Effector memory CD8-positive, alpha-beta T cell (primary cell): ENCODE measurements at regions not wholly inside any gene's neighbourhood (a gene's known extent, or its start where the extent isn't known, plus 50 kb on each side); places are given as distances from the start of the nearest gene placed in this dataset.

Experiments used
- ATAC-seq: fragments of 150-1000 bp; cut with Tn5 transposase; replicated peaks from 2 replicates; pipeline ENCODE4 v1.10.0; 2021; ENCODE audit warnings: mild to moderate bottlenecking, moderate library complexity
- DNase-seq, 3 experiments: peaks; one replicate each; pipeline ENCODE4 v3.0.0; 2021
- H3K27ac Mint-ChIP-seq, 2 donors: one replicate each; pipeline ENCODE4 v1.8.0; 2022; ENCODE audit warnings: mild to moderate bottlenecking in 2 of 2, mixed read lengths in 2 of 2, moderate library complexity in 2 of 2
- H3K27me3 Mint-ChIP-seq, 2 donors: one replicate each; pipeline ENCODE4 v1.8.0; 2022; ENCODE audit warnings: mixed read lengths in 2 of 2
- H3K36me3 Mint-ChIP-seq: one replicate; pipeline ENCODE4 v1.8.0; 2022; ENCODE audit warnings: mild to moderate bottlenecking, moderate library complexity, mixed read lengths; ENCODE audit not compliant: insufficient read depth
- H3K4me1 Mint-ChIP-seq, 2 donors: one replicate each; pipeline ENCODE4 v1.8.0; 2022; ENCODE audit warnings: low read depth in 2 of 2, mixed read lengths in 2 of 2
- H3K4me3 Mint-ChIP-seq, 2 donors: one replicate each; pipeline ENCODE4 v1.8.0; 2022; ENCODE audit warnings: mild to moderate bottlenecking in 2 of 2, mixed read lengths in 2 of 2, moderate library complexity in 2 of 2
- H3K9me3 Mint-ChIP-seq, 2 donors: one replicate each; pipeline ENCODE4 v1.8.0; 2022; ENCODE audit warnings: mixed read lengths in 2 of 2

DNA sequence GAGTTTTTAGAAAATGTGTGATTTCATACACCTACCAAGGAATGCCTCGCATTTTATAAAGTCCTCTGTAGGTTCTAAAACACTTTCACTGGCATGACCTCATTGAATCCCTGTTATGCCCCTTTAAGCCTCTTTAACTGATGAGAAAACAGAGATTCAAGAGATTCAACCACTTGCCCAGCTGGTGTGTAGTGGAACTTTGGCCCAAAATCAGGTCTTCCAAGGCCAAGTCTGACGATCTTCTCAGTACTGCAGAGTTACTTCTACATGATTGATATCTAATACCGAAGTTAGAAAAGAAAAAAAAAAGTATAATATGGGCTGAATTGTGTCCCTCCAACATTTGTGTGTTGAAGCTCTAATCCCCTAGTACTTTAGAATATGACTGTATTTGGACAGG, 202.0 kb downstream of the WDR11 start:
- Mint-ChIP-seq H3K4me1 (no peaks in the 10 kb centered on the region), H3K27ac (no peak overlapping the region), H3K4me3 (no peak overlapping the region), H3K9me3 (peaks cover 4 to 5% of the 10 kb centered on the region in 2 donors), H3K27me3 (peaks cover 0 to 11% of the 10 kb centered on the region in 2 donors), H3K36me3 (no peaks in the 10 kb centered on the region)
- ATAC-seq (no peak), DNase-seq (no peak)

DNA sequence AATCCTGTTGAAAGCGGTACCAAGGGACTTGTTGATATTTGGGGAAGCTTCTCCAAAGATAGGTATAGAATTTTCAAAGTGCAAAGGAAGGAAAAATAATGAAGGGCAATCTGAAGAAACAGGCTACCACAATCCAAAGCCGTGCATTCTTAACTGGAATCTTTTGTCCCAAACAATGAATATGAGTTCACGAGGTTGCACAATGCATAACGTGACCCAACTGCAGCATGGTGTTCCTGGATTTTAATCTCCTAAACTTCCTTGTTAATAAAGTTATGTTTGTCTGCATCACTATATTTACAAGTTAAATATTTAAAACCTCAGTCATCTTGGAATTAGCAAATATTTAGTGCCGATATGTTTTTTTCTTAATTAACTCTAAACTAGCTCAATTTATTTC, 203.7 kb downstream of the WDR11 start:
- H3K9me3 Mint-ChIP-seq = peaks cover 5% of the 10 kb centered on the region in 2 donors
- H3K36me3 Mint-ChIP-seq = no peaks in the 10 kb centered on the region
- no peaks in the 10 kb centered on the region for H3K4me1 Mint-ChIP-seq
- H3K27me3 Mint-ChIP-seq = peaks cover 7 to 22% of the 10 kb centered on the region in 2 donors
- ATAC-seq (no peak), DNase-seq (no peak)
- no peak overlapping the region for H3K27ac Mint-ChIP-seq
- no peak overlapping the region for H3K4me3 Mint-ChIP-seq

DNA sequence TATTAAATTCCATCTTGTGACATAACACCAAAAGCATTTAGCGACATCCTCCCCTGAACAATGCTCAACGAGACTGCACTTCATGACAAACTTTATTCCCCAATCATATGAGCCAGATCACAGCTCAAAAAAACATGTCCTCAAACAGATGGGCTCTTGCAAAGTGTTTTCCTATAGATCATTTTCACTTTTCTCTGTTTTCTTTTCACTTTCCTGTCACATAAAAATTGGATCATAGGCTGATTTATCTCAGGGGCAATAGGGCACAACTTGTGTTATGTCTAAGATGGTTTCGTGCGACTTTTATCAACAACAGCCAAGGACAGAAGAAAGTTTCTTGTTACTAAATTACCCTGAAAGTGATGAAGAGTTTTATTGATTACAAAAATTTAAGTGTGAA, 206.1 kb downstream of the WDR11 start:
- Mint-ChIP-seq H3K36me3 (no peaks in the 10 kb centered on the region), H3K9me3 (peaks cover 0 to 1% of the 10 kb centered on the region in 2 donors), H3K27me3 (peaks cover 7 to 31% of the 10 kb centered on the region in 2 donors), H3K4me3 (no peak overlapping the region), H3K4me1 (no peaks in the 10 kb centered on the region), H3K27ac (no peak overlapping the region)
- DNase-seq = no peak
- ATAC-seq = no peak

DNA sequence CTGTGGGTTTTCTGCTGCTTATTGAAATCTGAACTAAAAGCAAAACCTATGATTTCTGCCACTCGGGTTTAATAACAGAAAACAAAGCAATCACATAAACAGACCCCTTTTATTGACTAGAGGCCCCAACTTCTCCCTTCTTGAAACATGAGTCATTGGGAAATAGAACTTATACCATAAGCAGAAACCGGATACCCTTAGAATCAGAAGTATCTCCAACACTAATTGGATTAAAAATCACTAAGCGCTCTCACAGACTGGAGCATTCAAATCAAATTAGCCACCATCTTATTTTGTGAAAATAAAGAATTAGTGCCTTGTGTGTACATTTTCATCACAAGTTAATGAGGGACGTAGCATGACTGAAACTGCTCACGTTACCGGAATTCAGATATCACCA, 206.9 kb downstream of the WDR11 start:
- H3K9me3 Mint-ChIP-seq = peaks cover 0 to 1% of the 10 kb centered on the region in 2 donors
- H3K4me1 Mint-ChIP-seq = no peaks in the 10 kb centered on the region
- H3K27me3 Mint-ChIP-seq = peaks cover 7 to 31% of the 10 kb centered on the region in 2 donors
- H3K36me3 Mint-ChIP-seq = no peaks in the 10 kb centered on the region
- no peak overlapping the region for H3K27ac Mint-ChIP-seq
- no peak for DNase-seq
- no peak for ATAC-seq
- H3K4me3 Mint-ChIP-seq = no peak overlapping the region

DNA sequence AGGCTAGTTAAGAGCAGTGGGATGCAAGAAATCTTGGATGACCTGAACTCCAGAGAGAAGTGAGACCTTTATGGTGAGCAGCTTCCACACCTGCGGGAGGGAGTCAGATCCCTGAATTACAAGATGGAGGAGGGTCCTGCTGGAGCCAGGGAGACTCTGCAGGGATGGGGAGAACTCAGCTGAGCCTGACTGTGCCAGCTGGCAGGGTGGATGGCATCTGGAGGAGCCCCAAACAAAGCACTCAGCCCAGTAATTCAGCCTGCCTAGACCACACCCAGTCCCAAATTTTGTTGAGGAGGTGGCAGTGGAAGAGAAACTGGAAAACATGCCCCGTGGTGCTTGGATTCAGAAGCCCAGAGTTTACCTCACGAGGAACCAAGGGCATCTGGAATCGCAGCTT, 208.2 kb downstream of the WDR11 start:
- H3K4me3 Mint-ChIP-seq = no peak overlapping the region
- ATAC-seq = no peak
- no peaks in the 10 kb centered on the region for H3K4me1 Mint-ChIP-seq
- no peak overlapping the region for H3K27ac Mint-ChIP-seq
- H3K36me3 Mint-ChIP-seq = no peaks in the 10 kb centered on the region
- H3K27me3 Mint-ChIP-seq = peaks cover 7 to 31% of the 10 kb centered on the region in 2 donors
- DNase-seq = no peak
- H3K9me3 Mint-ChIP-seq = peaks cover 0 to 1% of the 10 kb centered on the region in 2 donors

DNA sequence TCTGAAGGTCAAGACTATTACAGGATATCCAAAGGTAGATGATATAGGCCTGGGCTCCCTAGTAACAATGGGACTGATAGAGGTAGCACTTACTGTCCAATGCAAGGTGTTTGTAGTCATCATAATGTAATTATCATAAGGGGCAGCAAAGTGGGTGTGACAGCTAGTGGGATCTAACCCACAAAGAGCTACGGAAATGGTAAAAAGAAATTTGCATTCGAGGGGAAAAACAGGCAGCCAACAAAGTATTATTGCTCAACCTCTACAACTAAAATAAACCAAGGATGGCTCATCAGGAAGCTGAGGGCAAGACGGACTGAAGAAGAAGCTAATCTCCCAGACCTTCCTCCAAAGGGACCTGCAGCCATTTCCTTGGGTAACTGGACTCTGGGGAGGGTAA, 211.0 kb downstream of the WDR11 start:
- H3K27me3 Mint-ChIP-seq = peaks cover 7 to 24% of the 10 kb centered on the region in 2 donors
- no peaks in the 10 kb centered on the region for H3K36me3 Mint-ChIP-seq
- H3K27ac Mint-ChIP-seq = no peak overlapping the region
- H3K4me1 Mint-ChIP-seq = no peaks in the 10 kb centered on the region
- DNase-seq (no peak), ATAC-seq (no peak)
- H3K4me3 Mint-ChIP-seq = no peak overlapping the region
- peaks cover 0 to 1% of the 10 kb centered on the region in 2 donors for H3K9me3 Mint-ChIP-seq

DNA sequence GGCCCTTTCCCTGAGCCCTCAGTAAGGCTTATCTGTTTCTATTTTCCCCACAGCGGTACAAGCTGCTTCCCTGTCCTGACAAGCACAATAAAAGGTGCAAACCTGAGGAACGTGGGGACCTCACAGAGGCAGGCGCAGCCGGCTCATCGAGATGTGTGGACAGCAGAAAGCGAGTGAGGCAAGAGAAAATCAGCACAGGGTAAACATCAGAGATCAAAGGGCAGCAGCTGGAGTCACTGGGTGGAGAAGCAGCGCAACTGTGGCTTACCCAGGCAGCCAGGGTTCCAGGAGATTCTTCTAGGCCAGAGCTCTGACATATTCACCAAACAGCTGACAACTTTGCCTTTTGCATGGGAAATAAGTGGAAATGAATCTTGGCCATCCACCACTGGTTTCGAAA, 212.6 kb downstream of the WDR11 start:
- no peaks in the 10 kb centered on the region for H3K36me3 Mint-ChIP-seq
- H3K27ac Mint-ChIP-seq = no peak overlapping the region
- peaks cover 12 to 23% of the 10 kb centered on the region in 2 donors for H3K27me3 Mint-ChIP-seq

DNA sequence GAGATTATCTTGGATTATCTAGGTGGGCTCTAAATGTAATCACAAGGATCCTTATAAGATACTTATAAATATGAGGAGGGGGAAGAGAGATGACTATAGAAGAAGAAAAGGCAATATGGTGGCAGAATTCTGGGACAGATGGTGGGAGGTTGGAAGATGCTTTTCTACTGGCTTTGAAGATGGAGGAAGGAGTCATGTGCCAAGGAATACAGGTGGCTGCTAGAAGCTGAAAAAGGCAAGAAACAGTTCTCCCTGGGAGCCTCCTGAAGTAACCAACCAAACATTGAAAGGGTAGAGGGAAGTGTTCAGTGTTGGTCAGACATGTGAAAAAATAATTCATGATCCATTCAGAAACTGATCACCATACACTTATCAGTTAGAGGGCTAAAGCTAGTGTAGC, 213.3 kb downstream of the WDR11 start:
- H3K27me3 Mint-ChIP-seq = peaks cover 12 to 23% of the 10 kb centered on the region in 2 donors
- no peak overlapping the region for H3K4me3 Mint-ChIP-seq
- ATAC-seq (no peak), DNase-seq (no peak)
- H3K9me3 Mint-ChIP-seq = no peaks in the 10 kb centered on the region
- no peaks in the 10 kb centered on the region for H3K36me3 Mint-ChIP-seq
- no peaks in the 10 kb centered on the region for H3K4me1 Mint-ChIP-seq
- no peak overlapping the region for H3K27ac Mint-ChIP-seq

More for the DNA sequence above, 212.6 kb downstream of the WDR11 start:
- Mint-ChIP-seq H3K9me3 (peaks cover 0 to 1% of the 10 kb centered on the region in 2 donors), H3K4me1 (no peaks in the 10 kb centered on the region), H3K4me3 (no peak overlapping the region)
- ATAC-seq (no peak), DNase-seq (no peak)

DNA sequence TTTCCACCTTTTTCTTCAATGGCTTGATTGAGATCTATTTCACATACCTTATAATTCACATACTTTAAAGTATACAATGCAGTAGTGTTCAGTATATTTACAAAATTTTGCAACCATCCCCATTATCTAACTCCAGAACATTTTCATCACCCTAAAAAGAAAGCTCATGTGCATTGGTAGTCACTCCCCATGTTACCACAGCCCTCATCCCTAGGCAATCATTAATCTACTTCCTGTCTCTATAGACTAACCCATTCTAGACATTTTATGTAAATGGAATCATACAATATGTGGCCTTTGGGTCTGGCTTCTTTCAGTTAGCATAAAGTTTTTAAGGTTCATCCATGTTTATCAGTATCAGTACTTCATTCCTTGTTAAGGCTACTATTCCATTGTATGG, 214.2 kb downstream of the WDR11 start:
- Mint-ChIP-seq H3K27ac (no peak overlapping the region), H3K27me3 (peaks cover 16 to 20% of the 10 kb centered on the region in 2 donors), H3K36me3 (no peaks in the 10 kb centered on the region), H3K4me3 (no peak overlapping the region), H3K4me1 (no peaks in the 10 kb centered on the region), H3K9me3 (no peaks in the 10 kb centered on the region)
- ATAC-seq (no peak), DNase-seq (no peak)

DNA sequence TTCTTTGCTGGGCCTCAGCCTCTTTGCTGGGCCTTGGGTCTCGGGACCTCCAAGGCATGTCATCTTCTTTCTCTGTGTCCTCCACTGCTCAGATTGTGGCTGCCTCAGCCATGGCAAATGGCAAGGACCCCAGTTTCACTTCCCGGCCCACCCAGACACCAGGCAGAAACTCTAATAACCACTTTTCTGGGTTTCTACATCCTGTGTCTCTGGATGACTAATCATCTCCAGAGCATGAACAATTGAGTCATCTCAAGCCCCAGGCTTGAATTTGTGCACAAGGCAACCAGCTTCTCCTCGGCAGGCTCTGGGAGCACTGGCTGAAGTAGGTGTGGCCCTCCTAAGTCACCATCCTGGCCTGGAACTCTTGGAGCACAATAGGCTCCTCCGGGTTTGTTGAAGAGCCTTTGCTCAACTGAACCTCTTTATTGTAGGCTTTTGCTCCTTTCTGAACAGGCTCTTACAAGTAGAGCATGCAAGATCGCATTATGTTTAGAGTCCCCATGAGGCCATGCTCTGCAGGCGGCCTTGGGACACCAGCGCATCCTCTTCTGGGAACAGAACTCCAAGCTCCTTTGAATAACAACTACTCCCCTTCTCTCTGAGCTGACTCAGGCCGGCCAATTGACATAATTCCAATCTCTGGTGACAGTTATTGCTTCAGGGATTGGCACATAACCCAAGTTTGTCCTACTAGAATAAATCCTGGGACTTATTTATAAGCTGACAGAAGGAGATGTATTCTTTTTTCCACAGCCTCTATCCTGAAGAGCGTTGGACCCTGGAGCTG, 218.1 kb downstream of the WDR11 start:
- ATAC-seq (no peak), DNase-seq (no peak)
- H3K27me3 Mint-ChIP-seq = peaks cover 11 to 22% of the 10 kb centered on the region in 2 donors
- no peak overlapping the region for H3K4me3 Mint-ChIP-seq
- no peaks in the 10 kb centered on the region for H3K4me1 Mint-ChIP-seq
- no peaks in the 10 kb centered on the region for H3K9me3 Mint-ChIP-seq
- no peak overlapping the region for H3K27ac Mint-ChIP-seq
- no peaks in the 10 kb centered on the region for H3K36me3 Mint-ChIP-seq

DNA sequence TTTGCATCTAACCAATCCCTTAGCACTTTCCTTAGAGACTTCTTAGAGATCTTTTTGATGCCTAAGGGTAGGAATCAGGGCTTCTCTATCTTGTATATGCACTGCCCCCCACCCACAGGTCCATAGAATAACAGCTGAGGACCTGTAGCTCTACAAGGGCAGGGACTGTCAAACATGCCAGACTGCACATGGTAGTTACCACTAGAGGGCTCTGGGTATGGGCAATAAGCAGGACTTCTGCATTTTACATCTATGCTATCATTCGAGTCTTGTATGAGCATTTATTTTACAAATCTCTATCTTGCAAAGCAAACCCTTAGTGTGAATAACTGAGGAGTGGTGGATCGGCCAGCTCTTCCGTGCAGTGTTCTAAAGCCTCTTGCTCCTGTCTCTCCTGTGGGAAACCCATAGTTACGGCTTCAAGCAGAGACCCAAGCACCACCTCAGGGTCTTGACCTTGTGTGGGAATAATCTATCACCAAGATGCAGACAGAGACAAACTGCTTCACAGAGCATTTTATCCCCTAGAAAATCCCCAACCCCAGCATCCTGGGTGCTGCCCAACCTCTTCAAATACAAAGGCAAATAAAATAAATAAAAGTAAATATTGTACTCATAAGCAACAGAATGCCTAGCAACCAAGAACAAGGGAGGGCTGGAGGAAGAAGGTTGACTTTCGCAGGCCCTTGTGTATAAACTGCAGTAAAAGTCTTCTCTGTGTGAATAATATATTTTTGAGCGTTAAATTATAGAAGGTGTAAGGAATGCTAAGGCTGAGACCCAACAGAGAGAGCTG, 219.3 kb downstream of the WDR11 start:
- no peak overlapping the region for H3K4me3 Mint-ChIP-seq
- ATAC-seq (no peak), DNase-seq (no peak)
- H3K27ac Mint-ChIP-seq = no peak overlapping the region
- H3K36me3 Mint-ChIP-seq = no peaks in the 10 kb centered on the region
- H3K9me3 Mint-ChIP-seq = no peaks in the 10 kb centered on the region
- H3K4me1 Mint-ChIP-seq = no peaks in the 10 kb centered on the region
- peaks cover 11 to 22% of the 10 kb centered on the region in 2 donors for H3K27me3 Mint-ChIP-seq

DNA sequence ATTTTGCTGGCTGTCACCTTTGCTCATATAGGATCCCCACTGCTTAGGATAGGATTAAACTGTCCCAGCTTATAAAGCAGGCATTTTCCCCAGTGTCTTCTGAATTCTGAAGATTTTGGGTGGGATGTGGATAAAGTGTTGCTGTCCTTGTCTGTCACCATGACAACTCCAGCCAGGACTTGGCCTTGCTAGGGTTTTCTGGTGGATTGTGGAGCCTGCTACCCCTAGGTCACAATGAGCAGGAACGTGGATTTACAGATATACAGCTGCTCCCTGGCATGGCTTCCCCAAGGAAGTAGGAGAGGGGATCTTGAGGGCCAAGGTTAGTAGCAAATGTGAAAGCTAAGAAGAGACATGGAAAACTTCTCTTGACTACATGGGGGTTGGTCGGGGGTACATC, 220.7 kb downstream of the WDR11 start:
- no peak overlapping the region for H3K27ac Mint-ChIP-seq
- no peaks in the 10 kb centered on the region for H3K4me1 Mint-ChIP-seq
- no peak overlapping the region for H3K4me3 Mint-ChIP-seq
- H3K36me3 Mint-ChIP-seq = no peaks in the 10 kb centered on the region
- no peak for ATAC-seq
- DNase-seq = no peak
- no peaks in the 10 kb centered on the region for H3K9me3 Mint-ChIP-seq
- peaks cover 11 to 22% of the 10 kb centered on the region in 2 donors for H3K27me3 Mint-ChIP-seq

DNA sequence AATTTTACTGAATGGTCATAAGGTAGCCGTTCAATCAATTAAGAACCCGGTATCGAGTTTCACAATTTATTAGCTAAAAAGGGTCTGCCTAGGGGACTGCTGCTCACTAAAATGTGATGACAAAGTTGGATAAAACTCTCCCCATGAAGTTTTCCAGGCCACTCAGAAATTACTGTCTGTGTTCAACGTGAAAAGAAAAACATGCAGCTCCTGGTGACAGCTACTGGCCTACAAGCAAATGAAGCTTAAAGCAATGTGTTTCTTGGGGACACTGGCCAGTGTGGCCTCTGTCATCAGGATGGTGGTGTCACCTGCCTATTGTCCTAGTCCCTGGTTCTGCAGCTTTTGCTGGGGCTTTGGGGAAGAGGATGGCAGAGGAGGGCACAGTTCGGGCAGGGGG, 222.6 kb downstream of the WDR11 start:
- no peaks in the 10 kb centered on the region for H3K36me3 Mint-ChIP-seq
- ATAC-seq = no peak
- no peaks in the 10 kb centered on the region for H3K9me3 Mint-ChIP-seq
- no peak overlapping the region for H3K27ac Mint-ChIP-seq
- no peaks in the 10 kb centered on the region for H3K4me1 Mint-ChIP-seq
- peaks cover 10 to 20% of the 10 kb centered on the region in 2 donors for H3K27me3 Mint-ChIP-seq
- no peak for DNase-seq
- no peak overlapping the region for H3K4me3 Mint-ChIP-seq
